SKM-1 (cell line): ENCODE measurements at regions not wholly inside any gene's neighbourhood (a gene's known extent, or its start where the extent isn't known, plus 50 kb on each side); places are given as distances from the start of the nearest gene placed in this dataset.
"Not testable (repeated sequence)": the region's sequence is repeated elsewhere in the genome, so short reads cannot be mapped to it uniquely, and the experiment has no call there.

ENCODE experiments used
- DNase-seq: peaks from one replicate; lab custom pipeline; 2025; ENCODE audit not compliant: unreplicated experiment; lab: John Stamatoyannopoulos, UW

DNA sequence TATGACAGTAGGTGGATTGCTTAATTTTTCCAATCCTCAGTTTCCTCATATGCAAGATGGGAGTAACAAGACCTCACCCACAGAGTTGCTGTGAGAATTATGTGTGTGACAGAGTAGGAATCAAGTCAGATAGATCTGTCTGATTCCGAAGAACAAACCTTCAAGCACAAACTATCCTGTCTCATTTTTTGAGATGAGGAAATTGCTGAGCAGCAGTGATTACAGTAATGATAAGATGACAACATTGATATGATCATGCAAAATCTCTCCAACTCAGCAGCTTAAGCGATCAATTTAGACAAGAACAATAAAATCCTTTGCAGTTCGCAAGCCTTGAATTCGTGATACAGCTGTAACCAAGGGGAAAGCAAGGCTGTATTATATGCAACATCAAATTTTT, 474.1 kb downstream of the OMA1 start:
- no peak for DNase-seq

DNA sequence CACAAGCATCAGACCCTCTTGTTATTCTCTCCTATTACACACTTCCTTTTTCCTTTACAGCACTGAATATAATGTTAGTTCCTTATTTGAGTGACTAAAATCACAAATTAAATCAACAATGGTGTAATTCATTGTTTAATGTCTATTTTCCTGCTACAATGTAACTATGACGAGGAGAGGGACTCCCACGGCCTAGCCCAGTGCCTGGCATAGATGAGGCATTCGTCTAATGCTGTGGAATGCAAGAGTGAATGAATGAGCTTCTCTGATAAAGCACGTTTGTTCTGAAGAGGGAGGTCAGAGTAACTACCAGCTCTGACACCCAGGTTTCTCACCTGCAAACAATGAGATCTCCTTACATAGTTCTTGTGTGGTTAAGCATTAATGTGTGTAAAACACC, 479.4 kb downstream of the OMA1 start:
- DNase-seq: no peak

DNA sequence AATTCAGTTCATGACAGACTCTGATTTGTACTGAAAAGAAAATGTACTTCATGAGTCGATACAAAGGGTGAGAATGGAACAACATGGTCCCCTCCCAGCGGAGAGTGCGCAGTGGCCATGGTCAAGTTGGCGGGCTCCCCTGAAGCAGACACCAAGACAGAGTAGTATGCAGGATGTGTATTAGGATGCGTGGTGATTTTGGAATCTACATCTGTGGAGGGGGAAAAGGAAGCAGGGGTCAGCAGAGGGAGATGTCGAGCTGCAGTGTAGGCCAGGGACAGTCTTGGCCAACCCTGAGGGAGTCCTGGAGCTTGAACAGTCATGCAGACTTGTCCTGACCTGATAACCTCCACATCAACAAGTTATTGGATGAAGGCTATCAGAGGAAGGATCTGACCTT, 481.0 kb downstream of the OMA1 start:
- DNase-seq: no peak

DNA sequence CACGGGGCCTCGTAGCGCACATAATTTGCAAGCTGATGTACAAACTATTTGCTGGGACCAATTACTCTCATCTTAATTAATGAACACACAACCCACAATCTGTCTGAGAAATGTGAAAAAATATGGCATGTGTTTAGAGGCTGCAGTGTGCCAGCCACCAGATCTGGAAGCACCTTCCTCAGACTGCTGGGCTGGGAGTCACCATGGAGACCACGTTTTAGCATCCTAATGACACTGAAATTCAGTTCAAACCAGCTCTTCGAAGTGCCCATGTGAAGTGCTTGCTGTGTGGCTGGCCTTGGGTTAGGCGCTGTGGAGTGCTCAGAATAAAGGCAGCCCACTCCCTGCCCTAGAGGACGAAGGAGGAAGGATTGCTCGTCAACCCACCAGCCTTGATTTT, 482.4 kb downstream of the OMA1 start:
- DNase-seq: no peak

DNA sequence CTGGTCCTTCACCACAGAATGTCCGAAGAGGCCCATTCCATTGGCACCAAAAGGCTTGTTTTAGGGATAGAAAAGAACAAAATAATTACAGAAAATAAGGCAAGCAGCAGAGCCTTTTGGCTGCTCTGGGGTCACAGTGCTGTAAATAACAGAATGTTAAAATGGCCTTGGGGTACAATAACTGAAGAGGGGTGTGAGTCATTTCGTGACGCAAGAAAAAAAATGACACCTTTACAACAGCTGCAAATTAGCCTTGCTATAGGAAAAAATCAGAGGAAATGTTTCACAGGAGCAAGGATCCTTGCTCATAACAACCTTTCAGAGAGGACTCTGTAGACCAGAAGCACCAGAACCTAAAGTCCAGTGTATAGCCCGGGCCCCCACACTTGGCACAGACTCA, 483.4 kb downstream of the OMA1 start:
- no peak for DNase-seq

DNA sequence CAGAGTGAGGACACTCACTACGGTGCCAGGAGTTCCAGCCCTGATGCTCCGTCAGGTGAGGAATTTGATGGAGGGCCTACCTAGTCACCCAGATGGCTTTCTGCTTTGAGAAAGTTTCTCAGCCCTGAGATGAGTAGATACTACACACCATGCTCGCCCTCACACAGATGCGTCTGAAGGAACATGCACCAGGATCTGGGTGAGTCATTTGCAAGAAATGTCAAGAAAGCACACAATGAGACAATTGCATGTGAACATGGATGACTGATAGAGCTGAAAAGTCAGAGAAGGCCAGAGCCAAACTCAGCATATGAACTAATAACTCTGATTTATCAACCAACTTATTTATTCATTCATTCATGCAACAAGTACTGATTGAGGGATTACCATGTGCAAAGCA, 483.9 kb downstream of the OMA1 start:
- no peak for DNase-seq

DNA sequence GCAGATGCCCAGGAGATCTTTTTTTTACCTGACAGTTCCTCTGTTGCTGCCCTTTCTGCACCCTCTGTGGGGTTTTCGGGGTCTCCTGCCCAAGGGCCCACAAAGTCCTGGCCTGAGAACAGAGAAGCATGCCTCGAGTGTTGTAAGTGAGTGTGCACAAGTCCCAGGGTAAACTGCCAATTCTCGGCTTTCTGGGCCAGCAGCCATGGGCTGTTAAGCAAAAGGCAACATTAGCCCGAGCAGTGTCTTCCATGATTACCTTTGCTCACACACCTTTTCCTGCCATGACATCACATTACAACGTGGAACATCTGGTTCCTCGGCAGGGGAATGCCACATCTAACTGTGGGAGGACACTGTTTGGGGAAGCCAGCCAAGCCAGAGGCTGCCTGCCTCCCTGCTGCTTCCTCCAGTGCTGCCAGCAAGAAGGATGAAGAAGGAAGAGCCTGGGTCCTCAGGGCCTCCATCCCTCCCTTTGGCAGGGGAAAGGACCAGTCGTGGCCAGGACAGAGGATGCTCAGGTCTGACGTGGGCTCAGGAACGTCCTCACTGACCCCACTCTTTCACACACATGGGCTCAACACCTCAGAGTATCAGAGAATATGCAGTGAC, 485.9 kb downstream of the OMA1 start:
- DNase-seq: no peak

DNA sequence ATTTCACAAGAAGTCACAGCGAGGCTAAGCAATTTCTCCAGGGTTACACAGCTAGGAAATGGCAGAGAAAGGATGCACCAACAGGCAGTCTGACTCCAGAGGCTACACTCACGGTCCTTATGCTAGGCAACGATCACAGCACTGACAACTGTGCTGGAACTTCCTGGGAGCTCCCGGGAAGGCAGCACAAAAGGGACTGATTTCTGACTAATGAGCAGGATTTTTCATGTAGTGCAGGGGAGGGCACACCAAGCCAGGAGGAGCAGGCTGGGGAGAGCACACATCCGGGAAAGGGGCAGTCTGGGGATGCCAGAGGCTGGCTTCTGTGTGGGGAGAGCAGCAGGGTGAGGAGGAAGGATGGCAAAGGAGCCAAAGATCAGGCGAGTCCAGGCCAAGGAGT, 486.7 kb downstream of the OMA1 start:
- DNase-seq: no peak

DNA sequence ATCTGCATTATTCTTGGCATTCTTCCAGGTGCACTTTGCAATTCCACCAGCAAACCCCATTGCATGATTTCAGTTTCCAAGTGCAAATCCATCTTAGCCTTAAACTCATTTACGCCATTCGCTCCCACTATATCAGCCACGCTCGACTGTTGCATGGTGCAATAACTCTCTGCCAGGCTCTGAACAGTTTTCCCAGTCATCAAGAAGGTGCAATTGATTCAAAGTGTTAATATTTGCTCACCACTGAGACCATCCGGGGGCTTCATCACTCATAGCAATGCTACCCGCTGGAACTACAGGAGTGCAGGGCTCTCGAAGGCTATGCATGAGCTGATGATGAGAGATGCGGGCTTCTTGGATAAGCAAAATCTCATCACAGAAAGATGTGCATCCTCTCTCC, 488.2 kb downstream of the OMA1 start:
- no peak for DNase-seq

DNA sequence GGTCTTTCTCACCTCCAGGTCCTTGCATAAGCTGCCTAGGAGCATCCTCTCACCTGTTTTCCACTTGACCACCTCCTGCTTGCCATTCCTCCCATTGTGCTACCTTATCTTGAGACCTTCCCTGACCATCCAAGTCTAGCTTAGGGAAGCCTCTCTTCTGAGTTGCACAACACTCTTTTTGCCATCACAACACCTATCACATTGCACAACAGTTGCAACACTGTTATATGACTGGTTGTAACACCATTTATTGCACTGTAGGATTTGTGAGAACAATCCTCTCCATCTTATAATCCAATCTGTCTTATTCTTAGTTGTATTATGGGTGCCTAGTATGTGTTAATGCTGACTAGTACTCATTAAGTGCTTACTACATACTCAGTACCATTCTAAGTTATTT, 488.7 kb downstream of the OMA1 start:
- DNase-seq: no peak

DNA sequence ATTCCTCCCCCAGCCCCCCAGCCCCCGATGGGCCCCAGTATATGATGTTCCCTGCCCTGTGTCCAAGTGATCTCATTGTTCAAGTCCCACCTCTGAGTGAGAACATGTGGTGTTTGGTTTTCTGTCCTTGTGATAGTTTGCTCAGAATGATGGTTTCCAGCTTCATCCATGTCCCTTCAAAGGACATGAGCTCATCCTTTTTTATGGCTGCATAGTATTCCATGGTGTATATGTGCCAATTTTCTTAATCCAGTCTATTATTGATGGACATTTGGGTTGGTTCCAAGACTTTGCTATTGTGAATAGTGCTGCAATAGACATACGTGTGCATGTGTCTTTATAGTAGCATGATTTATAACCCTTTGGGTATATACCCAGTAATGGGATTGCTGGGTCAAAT, 495.3 kb downstream of the OMA1 start:
- DNase-seq: not testable (repeated sequence)

DNA sequence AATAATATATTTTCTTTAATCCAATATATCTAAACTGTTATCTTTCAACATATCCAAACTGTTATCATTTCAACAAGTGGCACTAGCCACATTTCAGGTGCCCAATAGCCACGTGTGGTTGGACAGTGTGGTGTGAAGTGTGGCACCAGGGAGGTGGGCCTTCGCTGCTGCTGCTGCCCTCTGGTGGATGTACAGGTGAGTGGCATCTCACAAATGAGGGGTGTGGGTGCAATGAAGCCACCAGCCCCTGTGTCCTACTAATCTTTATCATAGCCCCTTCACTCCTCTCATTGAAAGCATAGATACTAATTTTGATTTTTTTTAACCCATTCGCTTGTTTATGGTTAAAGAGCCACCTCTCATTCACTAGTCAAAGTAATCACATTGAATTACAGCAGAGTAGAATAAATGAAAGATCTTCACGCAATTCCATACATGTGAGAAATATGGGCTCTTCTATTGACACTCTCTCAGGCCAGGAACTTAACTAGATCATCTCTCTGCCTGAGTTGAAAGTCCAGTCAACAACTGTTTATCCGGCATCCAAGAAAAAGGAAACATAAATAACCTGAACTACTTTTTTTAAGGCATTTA, 499.2 kb downstream of the OMA1 start:
- no peak for DNase-seq

DNA sequence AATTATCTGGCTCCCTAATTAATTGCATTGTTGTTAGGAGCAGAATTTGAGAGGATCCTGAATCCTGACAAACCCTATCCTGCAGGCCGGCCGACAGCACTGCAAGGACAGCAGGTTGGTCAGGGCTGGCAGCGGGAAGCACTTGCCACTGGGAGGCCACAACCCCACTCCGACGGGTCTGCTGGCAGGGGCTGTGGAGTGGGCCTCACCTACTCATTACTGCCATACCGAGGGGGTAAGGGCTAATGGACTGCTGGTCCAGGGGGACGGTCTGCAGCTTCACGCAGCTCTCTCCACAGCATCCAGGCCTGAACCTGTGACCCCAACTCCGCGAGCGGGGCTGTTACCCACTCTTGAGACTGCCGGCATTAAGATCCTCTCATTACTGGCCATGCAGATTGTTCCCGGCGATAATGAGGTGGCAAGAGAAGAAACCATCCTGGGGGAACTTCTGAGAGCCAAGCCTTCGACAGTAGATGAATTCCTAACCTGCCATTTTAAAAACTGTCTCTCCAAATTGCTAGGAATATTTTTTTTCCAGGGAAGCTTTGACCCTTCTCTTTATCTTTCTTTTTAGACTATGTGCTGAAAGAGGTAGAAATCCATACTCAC, 501.3 kb downstream of the OMA1 start:
- DNase-seq: no peak

DNA sequence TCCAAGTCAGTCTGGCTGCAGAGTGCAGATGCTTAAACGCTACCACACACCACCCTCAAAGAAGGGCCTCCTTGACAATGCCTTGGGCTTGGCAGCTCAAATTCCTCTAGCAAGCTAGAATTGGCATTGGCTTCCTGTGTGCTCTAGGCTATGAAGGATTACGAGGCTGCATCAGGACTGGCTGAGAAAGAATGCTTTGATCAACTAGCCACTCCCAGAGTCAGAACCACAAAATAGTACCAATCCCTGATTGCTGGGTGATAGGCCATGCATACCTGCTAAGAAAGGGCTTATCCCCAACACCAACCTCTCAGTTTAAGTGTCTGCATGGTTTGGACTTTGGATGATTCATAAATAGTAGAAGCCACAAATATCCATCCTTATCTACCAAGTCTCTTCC, 504.9 kb downstream of the OMA1 start:
- DNase-seq: no peak

DNA sequence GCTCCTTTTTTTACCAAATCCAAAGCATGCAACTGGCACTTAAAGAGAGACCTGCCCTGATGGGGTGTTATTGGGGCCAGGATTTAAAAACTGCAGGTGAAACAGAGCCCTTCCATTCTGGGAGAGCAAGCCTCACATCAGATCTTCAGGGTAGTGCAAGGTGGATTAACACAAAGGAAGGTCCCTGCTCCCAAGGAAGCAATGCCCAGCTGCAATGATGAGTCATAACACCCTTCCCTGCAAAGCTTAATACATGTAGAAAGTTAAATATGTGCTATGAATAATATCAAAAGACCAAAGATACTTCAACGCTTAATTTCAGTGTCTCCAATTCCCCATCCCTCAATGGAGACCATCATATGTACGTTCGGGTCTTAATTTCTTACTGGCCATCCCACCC, 508.0 kb downstream of the OMA1 start:
- DNase-seq: no peak

DNA sequence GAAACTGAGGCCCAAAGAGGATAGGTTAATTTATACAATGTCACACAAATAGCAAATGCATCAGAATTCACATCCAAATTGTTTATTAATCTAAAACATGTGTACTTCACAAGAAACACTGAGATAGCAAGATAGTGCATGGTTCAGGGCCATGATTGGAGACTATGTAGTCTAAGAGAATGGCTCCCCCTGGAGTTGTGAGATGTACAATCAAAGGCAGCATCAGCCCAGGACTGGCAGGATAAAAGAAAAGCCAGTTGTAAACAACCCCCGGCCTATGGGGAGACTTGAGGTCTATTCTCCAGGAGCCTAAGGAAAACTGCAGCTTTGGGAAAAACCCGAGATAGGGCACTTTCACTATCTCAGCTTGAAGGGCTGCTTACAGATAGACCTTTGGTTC, 511.0 kb downstream of the OMA1 start:
- DNase-seq: no peak

DNA sequence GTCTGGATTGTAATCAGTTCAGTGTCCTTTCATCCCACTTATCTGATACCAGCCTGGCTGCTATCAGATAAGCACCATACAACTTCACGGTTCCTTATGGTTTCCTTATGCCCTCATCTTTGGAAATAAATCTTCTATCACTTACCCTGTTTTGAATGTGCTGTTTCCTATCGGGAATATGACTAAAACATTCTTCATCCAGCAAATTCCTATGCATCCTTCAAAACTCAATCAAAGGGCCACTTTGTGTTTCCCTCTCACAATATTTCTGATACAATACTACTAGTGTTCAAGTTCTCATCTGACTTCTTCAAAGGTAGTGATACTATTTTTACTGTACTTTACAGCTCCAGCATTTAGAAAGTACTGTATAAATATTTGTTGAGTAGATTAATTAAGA, 513.2 kb downstream of the OMA1 start:
- DNase-seq: no peak

DNA sequence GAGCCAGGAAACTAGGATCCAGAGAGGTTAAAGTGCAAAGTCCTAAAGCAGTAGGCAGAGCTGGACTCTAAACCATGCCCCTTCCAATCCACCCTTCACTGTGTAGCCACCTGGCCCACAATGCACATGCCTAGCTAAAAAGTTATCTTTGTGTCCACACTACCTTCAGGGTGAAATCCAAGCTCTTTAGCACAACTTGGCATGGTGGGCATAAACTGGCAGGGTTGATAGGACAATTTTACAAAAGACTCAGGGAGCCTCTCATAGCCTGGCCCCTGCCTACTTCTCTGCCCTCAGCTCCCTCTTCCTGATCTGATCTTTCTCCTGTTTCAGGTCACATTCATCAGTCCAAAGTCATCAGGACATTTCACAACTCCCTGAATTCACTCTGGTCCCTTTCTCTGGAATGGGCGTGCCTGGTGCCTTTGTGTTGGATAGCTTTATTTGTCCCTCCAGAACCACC, 513.9 kb downstream of the OMA1 start:
- no peak for DNase-seq

DNA sequence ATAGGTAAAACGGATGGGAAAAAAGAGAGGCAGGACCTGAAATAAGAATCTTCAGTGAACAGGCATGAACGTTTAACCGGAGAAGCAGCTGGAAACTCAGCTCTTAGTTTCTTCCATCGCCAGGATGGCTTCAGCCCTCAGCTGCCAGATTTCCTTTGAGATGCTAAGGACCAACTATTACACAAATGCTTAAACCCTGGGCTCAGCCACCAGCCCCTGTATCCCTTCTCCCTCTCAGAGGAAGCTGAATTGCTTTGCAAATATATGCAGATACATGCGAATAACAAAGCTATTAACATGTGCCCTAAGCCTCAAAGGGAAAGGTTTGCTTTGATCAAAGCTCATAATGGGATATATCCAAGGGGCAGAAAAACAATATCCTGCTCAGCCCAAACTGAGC, 515.1 kb downstream of the OMA1 start:
- DNase-seq: no peak

DNA sequence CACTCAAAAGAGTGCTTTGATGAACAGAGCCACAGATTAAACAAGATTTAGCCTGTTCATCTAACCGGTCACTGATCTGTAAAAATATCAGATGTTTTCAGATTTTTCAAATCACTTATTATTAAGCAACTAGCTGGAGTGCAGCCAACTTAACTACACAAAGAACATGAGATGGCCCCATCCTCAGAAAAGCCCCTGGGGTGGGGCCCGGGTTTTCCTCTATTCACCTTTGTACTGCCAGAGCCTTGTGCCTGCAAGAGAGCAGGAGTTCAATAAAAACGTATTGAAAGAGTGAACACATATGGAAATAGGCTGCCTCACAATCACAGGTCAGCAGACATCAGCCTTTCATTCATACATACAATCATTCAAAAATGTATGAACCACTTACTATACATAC, 516.1 kb downstream of the OMA1 start:
- DNase-seq: no peak

DNA sequence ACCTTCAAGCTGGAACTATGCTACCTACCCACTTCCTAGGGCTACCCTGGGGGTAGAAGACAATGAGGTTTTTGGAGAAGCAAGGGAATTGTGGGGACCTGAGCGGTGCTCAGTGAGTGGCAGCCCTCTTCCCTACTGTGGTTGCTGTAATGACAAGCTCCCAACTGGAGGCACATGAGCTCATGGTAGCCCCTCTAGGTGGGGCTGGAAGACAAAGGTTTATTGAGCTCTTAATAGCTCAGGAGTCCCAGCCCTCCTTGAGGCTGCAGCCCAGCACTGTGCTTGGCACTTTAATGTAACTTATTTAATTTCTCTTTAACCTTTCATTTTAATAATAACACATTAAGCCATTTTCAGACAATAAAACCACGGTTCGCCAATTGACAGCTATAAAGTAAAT, 528.9 kb downstream of the OMA1 start:
- no peak for DNase-seq

DNA sequence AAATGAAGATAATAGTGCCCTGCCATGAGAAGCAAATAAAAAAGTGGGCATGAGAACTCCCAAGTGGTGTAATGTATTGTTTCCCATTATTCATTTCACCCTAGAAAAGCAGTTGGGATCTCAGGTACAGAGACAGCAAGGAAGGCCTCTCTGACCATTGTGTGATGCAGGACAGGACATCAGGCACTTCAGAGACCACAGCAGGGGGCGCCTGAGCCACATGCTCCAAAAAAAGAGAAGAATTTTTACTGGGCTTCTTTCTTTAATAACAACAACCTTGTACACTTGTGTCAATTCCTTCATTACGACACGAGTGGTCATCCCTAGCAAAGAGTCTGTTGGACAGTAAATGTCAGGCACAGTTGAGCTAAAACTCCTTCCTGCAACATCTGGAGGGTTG, 533.3 kb downstream of the OMA1 start:
- no peak for DNase-seq

DNA sequence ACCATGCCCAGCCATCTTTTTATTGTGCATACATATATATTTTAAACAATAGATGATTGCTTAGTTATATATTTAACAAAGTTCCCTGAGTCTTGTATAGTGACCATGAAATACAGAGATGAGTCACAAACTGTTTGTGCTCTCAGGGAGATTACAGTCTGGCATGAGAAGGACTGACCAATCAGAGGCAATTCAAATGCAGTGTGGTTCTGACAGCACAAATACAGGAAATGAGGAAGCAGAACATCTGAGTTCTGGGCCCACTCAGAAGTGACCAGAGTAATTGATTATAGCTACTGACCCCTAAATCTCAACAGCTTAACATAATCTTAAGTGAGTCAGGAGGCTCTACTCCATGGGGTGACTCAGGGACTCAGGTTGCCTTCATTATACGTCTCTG, 534.5 kb downstream of the OMA1 start:
- DNase-seq: no peak
